Keratinocyte (primary cell): ENCODE measurements at regions not wholly inside any gene's neighbourhood (a gene's known extent, or its start where the extent isn't known, plus 50 kb on each side); places are given as distances from the start of the nearest gene placed in this dataset.

Experiments used
- DNase-seq: peaks from one replicate; pipeline ENCODE4 v3.0.0-alpha.2; 2011; ENCODE audit warnings: low read depth, missing footprints, low spot score
- FAIRE-seq: peaks from 2 replicates; lab custom pipeline; 2011; peaks lifted over from hg19 to GRCh38; lab: Jason Lieb, UNC
- H2AFZ ChIP-seq: 2 replicates; pipeline ENCODE4 v1.6.0; 2012; ENCODE audit warnings: low read length, control low read depth, inconsistent platforms; ENCODE audit not compliant: control insufficient read depth
- H3K27ac ChIP-seq: 2 replicates; pipeline ENCODE4 v1.5.1; 2011; ENCODE audit warnings: low read length; ENCODE audit not compliant: control insufficient read depth, insufficient read depth
- H3K27me3 ChIP-seq: 3 replicates; pipeline ENCODE4 v1.6.0; 2011; ENCODE audit warnings: low read length; ENCODE audit not compliant: control insufficient read depth, insufficient read depth; ENCODE audit errors: extremely low read depth
- H3K36me3 ChIP-seq, 2 experiments: 2 replicates in 1 of 2; 3 replicates in 1 of 2; pipeline ENCODE4 v1.5.1; 2011; ENCODE audit warnings: low read length in 2 of 2, mild to moderate bottlenecking in 1 of 2; ENCODE audit not compliant: control insufficient read depth in 2 of 2, insufficient read depth in 2 of 2; ENCODE audit errors: extremely low read depth in 1 of 2
- H3K4me1 ChIP-seq: 3 replicates; pipeline ENCODE4 v1.5.1; 2011; ENCODE audit warnings: low read length; ENCODE audit not compliant: control insufficient read depth, insufficient read depth; ENCODE audit errors: extremely low read depth
- H3K4me2 ChIP-seq: 3 replicates; pipeline ENCODE4 v1.6.0; 2011; ENCODE audit warnings: low read depth, low read length; ENCODE audit not compliant: control insufficient read depth, insufficient read depth; ENCODE audit errors: extremely low read depth
- H3K4me3 ChIP-seq, 3 experiments: fragments of 200-600 bp in 1 of 3; sonication (generic) in 1 of 3; 2 replicates in 2 of 3; 3 replicates in 1 of 3; pipeline ENCODE4 v1.5.1; 2011 to 2016; ENCODE audit warnings: low read length in 3 of 3, mild to moderate bottlenecking in 3 of 3, control low read depth in 2 of 3, inconsistent platforms in 1 of 3, low read depth in 1 of 3, mixed read lengths in 1 of 3, mixed run types in 1 of 3, moderate library complexity in 1 of 3; ENCODE audit not compliant: control insufficient read depth in 2 of 3, insufficient read depth in 2 of 3; ENCODE audit errors: extremely low read depth in 1 of 3
- H3K79me2 ChIP-seq: 2 replicates; pipeline ENCODE4 v1.6.0; 2012; ENCODE audit warnings: low read length; ENCODE audit not compliant: control insufficient read depth, insufficient read depth
- H3K9ac ChIP-seq: 3 replicates; pipeline ENCODE4 v1.6.0; 2011; ENCODE audit warnings: low read length; ENCODE audit not compliant: control insufficient read depth, insufficient read depth; ENCODE audit errors: extremely low read depth
- H3K9me1 ChIP-seq: 3 replicates; pipeline ENCODE4 v1.6.0; 2011; ENCODE audit warnings: low read length; ENCODE audit not compliant: control insufficient read depth, insufficient read depth; ENCODE audit errors: extremely low read depth
- H3K9me3 ChIP-seq: 2 replicates; pipeline ENCODE4 v1.5.1; 2012; ENCODE audit warnings: low read depth, low read length; ENCODE audit not compliant: control insufficient read depth
- H4K20me1 ChIP-seq: 3 replicates; pipeline ENCODE4 v1.6.0; 2011; ENCODE audit warnings: low read length; ENCODE audit not compliant: control insufficient read depth, insufficient read depth; ENCODE audit errors: extremely low read depth
- EZH2 ChIP-seq: IDR thresholded peaks from one replicate; pipeline ENCODE4 v1.6.1; 2012; ENCODE audit warnings: inconsistent platforms, mild to moderate bottlenecking, low read length, moderate library complexity
- dilution Hi-C: fragments of 300-500 bp; cut with MboI; formaldehyde crosslinking; loops from one replicate; pipeline ENCODE4 v1.7.0; 2020; ENCODE audit warnings: low sequenced_read_pairs; ENCODE audit not compliant: extremely low pct_ligation_motif_present
- TF ChIP-seq, protein P1 (sequence below), 3 experiments: IDR thresholded peaks in 1 of 3; conservative IDR thresholded peaks in 1 of 3; optimal IDR thresholded peaks in 1 of 3; 2 replicates in 2 of 3; 3 replicates in 1 of 3; pipeline versions ENCODE3 to v1.5.1; 2011; ENCODE audit warnings: low read length in 3 of 3, mild to moderate bottlenecking in 3 of 3, moderate library complexity in 2 of 3, control low read depth in 1 of 3, inconsistent platforms in 1 of 3; ENCODE audit not compliant: insufficient read depth in 2 of 3; ENCODE audit errors: extremely low read depth in 1 of 3

- no peak overlapping the region for H2AFZ ChIP-seq
- DNase-seq: no peak
- H3K9me3 ChIP-seq: no peaks in the 10 kb centered on the region
- no peak overlapping the region for H3K4me3 ChIP-seq
- H3K27ac ChIP-seq: no peak overlapping the region
- dilution Hi-C loops: no loop called here
- FAIRE-seq: no peak
- H3K79me2 ChIP-seq: no peaks in the 10 kb centered on the region
- no peaks in the 10 kb centered on the region for H3K9me1 ChIP-seq
- no peaks in the 10 kb centered on the region for H3K4me1 ChIP-seq
- no peaks in the 10 kb centered on the region for H3K27me3 ChIP-seq
- no peak overlapping the region for H3K9ac ChIP-seq
- H3K36me3 ChIP-seq: no peaks in the 10 kb centered on the region
- TF ChIP-seq EZH2: no peak
- TF ChIP-seq, protein P1, sequence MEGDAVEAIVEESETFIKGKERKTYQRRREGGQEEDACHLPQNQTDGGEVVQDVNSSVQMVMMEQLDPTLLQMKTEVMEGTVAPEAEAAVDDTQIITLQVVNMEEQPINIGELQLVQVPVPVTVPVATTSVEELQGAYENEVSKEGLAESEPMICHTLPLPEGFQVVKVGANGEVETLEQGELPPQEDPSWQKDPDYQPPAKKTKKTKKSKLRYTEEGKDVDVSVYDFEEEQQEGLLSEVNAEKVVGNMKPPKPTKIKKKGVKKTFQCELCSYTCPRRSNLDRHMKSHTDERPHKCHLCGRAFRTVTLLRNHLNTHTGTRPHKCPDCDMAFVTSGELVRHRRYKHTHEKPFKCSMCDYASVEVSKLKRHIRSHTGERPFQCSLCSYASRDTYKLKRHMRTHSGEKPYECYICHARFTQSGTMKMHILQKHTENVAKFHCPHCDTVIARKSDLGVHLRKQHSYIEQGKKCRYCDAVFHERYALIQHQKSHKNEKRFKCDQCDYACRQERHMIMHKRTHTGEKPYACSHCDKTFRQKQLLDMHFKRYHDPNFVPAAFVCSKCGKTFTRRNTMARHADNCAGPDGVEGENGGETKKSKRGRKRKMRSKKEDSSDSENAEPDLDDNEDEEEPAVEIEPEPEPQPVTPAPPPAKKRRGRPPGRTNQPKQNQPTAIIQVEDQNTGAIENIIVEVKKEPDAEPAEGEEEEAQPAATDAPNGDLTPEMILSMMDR (optimal IDR thresholded peaks at IDR 0.05 in 1 of 3, IDR thresholded peaks at IDR 0.05 in 1 of 3, conservative IDR thresholded peaks at IDR 0.05 in 1 of 3; ENCODE audit: extremely low read depth in 1 of 3, insufficient read depth in 2 of 3, low read length in 3 of 3): no peak
- H3K4me2 ChIP-seq: no peak overlapping the region
- H4K20me1 ChIP-seq: no peaks in the 10 kb centered on the region
Observed at GRCh38 chr4:180610324-180610723, 1632.9 kb upstream of the TENM3 start.

DNA sequence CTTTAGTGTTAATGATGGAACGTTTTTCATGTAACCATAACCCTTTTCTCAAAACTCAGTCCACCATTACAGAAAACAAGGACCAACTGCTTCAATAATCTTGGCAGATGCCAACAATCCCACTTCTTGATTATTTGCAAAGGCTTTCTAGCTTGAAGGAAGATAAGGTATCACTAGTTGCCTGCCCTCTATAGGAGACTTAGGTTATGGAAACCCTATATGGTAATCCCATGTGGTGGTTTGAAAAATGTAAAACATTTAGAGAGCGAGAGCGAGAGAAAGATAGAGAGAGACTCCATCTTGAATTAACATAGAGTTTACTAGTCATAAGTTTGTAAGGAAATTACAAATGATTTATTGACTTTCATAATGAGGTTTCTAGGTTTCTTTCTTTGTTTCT is 1627.5 kb upstream of the TENM3 start:
- H3K4me3 ChIP-seq: no peak overlapping the region
- no peak overlapping the region for H2AFZ ChIP-seq
- H3K36me3 ChIP-seq: no peaks in the 10 kb centered on the region
- H3K27me3 ChIP-seq: no peaks in the 10 kb centered on the region
- H3K79me2 ChIP-seq: no peaks in the 10 kb centered on the region
- FAIRE-seq: no peak
- DNase-seq: no peak
- TF ChIP-seq, protein P1 (optimal IDR thresholded peaks at IDR 0.05 in 1 of 3, IDR thresholded peaks at IDR 0.05 in 1 of 3, conservative IDR thresholded peaks at IDR 0.05 in 1 of 3; ENCODE audit: extremely low read depth in 1 of 3, insufficient read depth in 2 of 3, low read length in 3 of 3): no peak
- TF ChIP-seq EZH2: no peak
- no peak overlapping the region for H3K9ac ChIP-seq
- H3K9me1 ChIP-seq: no peaks in the 10 kb centered on the region
- dilution Hi-C loops: no loop called here
- H3K27ac ChIP-seq: no peak overlapping the region
- no peaks in the 10 kb centered on the region for H4K20me1 ChIP-seq
- H3K4me2 ChIP-seq: no peak overlapping the region
- H3K4me1 ChIP-seq: no peaks in the 10 kb centered on the region
- H3K9me3 ChIP-seq: no peaks in the 10 kb centered on the region
